ENCODE measurements at regions not wholly inside any gene's neighbourhood (a gene's known extent, or its start where the extent isn't known, plus 50 kb on each side); places are given as distances from the start of the nearest gene placed in this dataset.
"Not testable (repeated sequence)": the region's sequence is repeated elsewhere in the genome, so short reads cannot be mapped to it uniquely, and the experiment has no call there.

- Histone ChIP-seq H3K27ac (no peak overlapping the region), H3K36me3 (no peaks in the 10 kb centered on the region), H3K27me3 (no peaks in the 10 kb centered on the region), H3K4me1 (no peaks in the 10 kb centered on the region), H3K9me3 (no peaks in the 10 kb centered on the region), H3K4me3 (no peak overlapping the region)
- DNase-seq, result no peak
- intact Hi-C loops (cut with DNase I; ENCODE audit: low total_unique reads), result no loop called here
- no peak for TF ChIP-seq CTCF (IDR thresholded peaks at IDR 0.05)
These were observed 55.4 kb downstream of the CTSL start for GRCh38 chr9:87781331-87781730.

GRCh38 chr9:87783180-87783579, 57.3 kb downstream of the CTSL start:
- no peaks in the 10 kb centered on the region for H3K36me3 ChIP-seq
- H3K27ac ChIP-seq, result no peak overlapping the region
- H3K27me3 ChIP-seq, result no peaks in the 10 kb centered on the region
- no peak for DNase-seq
- no peaks in the 10 kb centered on the region for H3K9me3 ChIP-seq
- H3K4me1 ChIP-seq, result no peaks in the 10 kb centered on the region
- no peak for TF ChIP-seq CTCF (IDR thresholded peaks at IDR 0.05)
- H3K4me3 ChIP-seq, result no peak overlapping the region
- intact Hi-C loops (cut with DNase I; ENCODE audit: low total_unique reads), result no loop called here

- H3K4me3 ChIP-seq; H3K36me3 ChIP-seq; intact Hi-C loops (cut with DNase I; ENCODE audit: low total_unique reads); H3K9me3 ChIP-seq; H3K27me3 ChIP-seq; DNase-seq; H3K4me1 ChIP-seq; H3K27ac ChIP-seq: not testable (repeated sequence)
These were observed 59.5 kb downstream of the CTSL start for GRCh38 chr9:87785315-87785970.

GRCh38 chr9:87786423-87786822, 60.5 kb downstream of the CTSL start:
- H3K4me1 ChIP-seq, result no peaks in the 10 kb centered on the region
- H3K27me3 ChIP-seq, result no peaks in the 10 kb centered on the region
- no peaks in the 10 kb centered on the region for H3K9me3 ChIP-seq
- no peak for DNase-seq
- no peaks in the 10 kb centered on the region for H3K36me3 ChIP-seq
- no peak overlapping the region for H3K4me3 ChIP-seq
- intact Hi-C loops (cut with DNase I; ENCODE audit: low total_unique reads), result no loop called here
- TF ChIP-seq CTCF (IDR thresholded peaks at IDR 0.05), result no peak
- H3K27ac ChIP-seq, result no peak overlapping the region

GRCh38 chr9:87786876-87787275, 61.0 kb downstream of the CTSL start:
- no peaks in the 10 kb centered on the region for H3K36me3 ChIP-seq
- TF ChIP-seq CTCF (IDR thresholded peaks at IDR 0.05), result no peak
- intact Hi-C loops (cut with DNase I; ENCODE audit: low total_unique reads), result no loop called here

GRCh38 chr9:87787735-87788134, 61.8 kb downstream of the CTSL start:
- intact Hi-C loops (cut with DNase I; ENCODE audit: low total_unique reads), result no loop called here
- DNase-seq, result no peak
- no peak for TF ChIP-seq CTCF (IDR thresholded peaks at IDR 0.05)
- H3K27ac ChIP-seq, result no peak overlapping the region
- H3K4me3 ChIP-seq, result no peak overlapping the region
- no peaks in the 10 kb centered on the region for H3K4me1 ChIP-seq
- no peaks in the 10 kb centered on the region for H3K36me3 ChIP-seq
- no peaks in the 10 kb centered on the region for H3K27me3 ChIP-seq
- H3K9me3 ChIP-seq, result no peaks in the 10 kb centered on the region

More at GRCh38 chr9:87786876-87787275, 61.0 kb downstream of the CTSL start:
- Histone ChIP-seq H3K4me1 (no peaks in the 10 kb centered on the region), H3K9me3 (no peaks in the 10 kb centered on the region), H3K27me3 (no peaks in the 10 kb centered on the region), H3K27ac (no peak overlapping the region), H3K4me3 (no peak overlapping the region)
- DNase-seq, result no peak

Data from tibial artery (tissue), 4 donors.